ENCODE measurements at regions not wholly inside any gene's neighbourhood (a gene's known extent, or its start where the extent isn't known, plus 50 kb on each side); places are given as distances from the start of the nearest gene placed in this dataset.

GRCh38 chr12:31853977-31854376 is 105.2 kb upstream of the RESF1 start:
- Histone ChIP-seq H3K27ac (no peak overlapping the region), H3K4me3 (no peak overlapping the region), H3K27me3 (replicated peaks) (no peaks in the 10 kb centered on the region), H3K9me3 (replicated peaks) (peaks cover 2% of the 10 kb centered on the region; the same call in 1 of the 2 replicates), H3K36me3 (no peaks in the 10 kb centered on the region), H3K4me1 (replicated peaks) (no peaks in the 10 kb centered on the region)
- no peak for DNase-seq (ENCODE audit: low read depth in 1 of 2, low spot score in 2 of 2)

GRCh38 chr12:31853520-31853919 is 105.7 kb upstream of the RESF1 start:
- Histone ChIP-seq H3K9me3 (replicated peaks) (peaks cover 2% of the 10 kb centered on the region; the same call in 1 of the 2 replicates), H3K27ac (no peak overlapping the region), H3K4me3 (no peak overlapping the region), H3K4me1 (replicated peaks) (no peaks in the 10 kb centered on the region), H3K36me3 (no peaks in the 10 kb centered on the region), H3K27me3 (replicated peaks) (no peaks in the 10 kb centered on the region)
- no peak for DNase-seq (ENCODE audit: low read depth in 1 of 2, low spot score in 2 of 2)

GRCh38 chr12:31850268-31850667 is 108.9 kb upstream of the RESF1 start:
- Histone ChIP-seq H3K36me3 (no peaks in the 10 kb centered on the region), H3K9me3 (replicated peaks) (peaks cover 2% of the 10 kb centered on the region; the same call in 1 of the 2 replicates), H3K4me3 (no peak overlapping the region), H3K27me3 (replicated peaks) (no peaks in the 10 kb centered on the region), H3K27ac (no peak overlapping the region), H3K4me1 (replicated peaks) (no peaks in the 10 kb centered on the region)
- DNase-seq (ENCODE audit: low read depth in 1 of 2, low spot score in 2 of 2) = no peak

GRCh38 chr12:31849090-31849687 is 110.0 kb upstream of the RESF1 start:
- no peaks in the 10 kb centered on the region for H3K4me1 ChIP-seq (replicated peaks)
- no peak for DNase-seq (ENCODE audit: low read depth in 1 of 2, low spot score in 2 of 2)
- no peaks in the 10 kb centered on the region for H3K27me3 ChIP-seq (replicated peaks)
- no peak overlapping the region for H3K4me3 ChIP-seq
- peaks cover 2% of the 10 kb centered on the region; the same call in 1 of the 2 replicates for H3K9me3 ChIP-seq (replicated peaks)
- no peaks in the 10 kb centered on the region for H3K36me3 ChIP-seq
- H3K27ac ChIP-seq = no peak overlapping the region

- Histone ChIP-seq H3K27ac (no peak overlapping the region), H3K9me3 (replicated peaks) (peaks cover 2% of the 10 kb centered on the region; the same call in 1 of the 2 replicates), H3K27me3 (replicated peaks) (no peaks in the 10 kb centered on the region), H3K4me3 (no peak overlapping the region), H3K4me1 (replicated peaks) (no peaks in the 10 kb centered on the region), H3K36me3 (no peaks in the 10 kb centered on the region)
- no peak for DNase-seq (ENCODE audit: low read depth in 1 of 2, low spot score in 2 of 2)
These were observed 112.8 kb upstream of the RESF1 start for GRCh38 chr12:31846405-31846804.

GRCh38 chr12:31845613-31846322 is 113.4 kb upstream of the RESF1 start:
- Histone ChIP-seq H3K4me1 (replicated peaks) (no peaks in the 10 kb centered on the region), H3K27ac (no peak overlapping the region), H3K9me3 (replicated peaks) (peaks cover 2% of the 10 kb centered on the region; the same call in 1 of the 2 replicates)

GRCh38 chr12:31843398-31844095 is 114.7 kb upstream of the AMN1 start:
- no peaks in the 10 kb centered on the region for H3K36me3 ChIP-seq
- H3K27me3 ChIP-seq (replicated peaks) = no peaks in the 10 kb centered on the region
- H3K9me3 ChIP-seq (replicated peaks) = no peaks in the 10 kb centered on the region
- H3K27ac ChIP-seq = no peak overlapping the region
- no peak for DNase-seq (ENCODE audit: low read depth in 1 of 2, low spot score in 2 of 2)
- H3K4me3 ChIP-seq = no peak overlapping the region
- H3K4me1 ChIP-seq (replicated peaks) = no peaks in the 10 kb centered on the region

More at GRCh38 chr12:31845613-31846322, 113.4 kb upstream of the RESF1 start:
- no peak overlapping the region for H3K4me3 ChIP-seq
- no peaks in the 10 kb centered on the region for H3K36me3 ChIP-seq
- no peaks in the 10 kb centered on the region for H3K27me3 ChIP-seq (replicated peaks)
- DNase-seq (ENCODE audit: low read depth in 1 of 2, low spot score in 2 of 2) = no peak

- H3K4me3 ChIP-seq = no peak overlapping the region
These were observed 109.1 kb upstream of the AMN1 start for GRCh38 chr12:31837913-31838312.

GRCh38 chr12:31835276-31835882 is 106.6 kb upstream of the AMN1 start:
- DNase-seq (ENCODE audit: low read depth in 1 of 2, low spot score in 2 of 2) = no peak
- Histone ChIP-seq H3K36me3 (no peaks in the 10 kb centered on the region), H3K27ac (no peak overlapping the region), H3K9me3 (replicated peaks) (no peaks in the 10 kb centered on the region; the same call in 1 of the 2 replicates), H3K4me3 (no peak overlapping the region), H3K4me1 (replicated peaks) (no peaks in the 10 kb centered on the region), H3K27me3 (replicated peaks) (no peaks in the 10 kb centered on the region)

More at GRCh38 chr12:31837913-31838312, 109.1 kb upstream of the AMN1 start:
- no peak for DNase-seq (ENCODE audit: low read depth in 1 of 2, low spot score in 2 of 2)
- H3K27me3 ChIP-seq (replicated peaks) = no peaks in the 10 kb centered on the region
- no peaks in the 10 kb centered on the region for H3K4me1 ChIP-seq (replicated peaks)
- H3K36me3 ChIP-seq = no peaks in the 10 kb centered on the region
- no peaks in the 10 kb centered on the region; the same call in 1 of the 2 replicates for H3K9me3 ChIP-seq (replicated peaks)
- H3K27ac ChIP-seq = no peak overlapping the region

GRCh38 chr12:31834150-31834549 is 105.3 kb upstream of the AMN1 start:
- no peaks in the 10 kb centered on the region for H3K36me3 ChIP-seq
- H3K27ac ChIP-seq = no peak overlapping the region
- H3K4me1 ChIP-seq (replicated peaks) = no peaks in the 10 kb centered on the region
- H3K4me3 ChIP-seq = no peak overlapping the region
- H3K27me3 ChIP-seq (replicated peaks) = no peaks in the 10 kb centered on the region
- no peaks in the 10 kb centered on the region; the same call in 1 of the 2 replicates for H3K9me3 ChIP-seq (replicated peaks)
- DNase-seq (ENCODE audit: low read depth in 1 of 2, low spot score in 2 of 2) = no peak

GRCh38 chr12:31832740-31833729 is 104.2 kb upstream of the AMN1 start:
- H3K27ac ChIP-seq = no peak overlapping the region
- no peaks in the 10 kb centered on the region for H3K27me3 ChIP-seq (replicated peaks)
- H3K9me3 ChIP-seq (replicated peaks) = no peaks in the 10 kb centered on the region; the same call in 1 of the 2 replicates
- no peak for DNase-seq (ENCODE audit: low read depth in 1 of 2, low spot score in 2 of 2)
- no peaks in the 10 kb centered on the region for H3K36me3 ChIP-seq
- no peak overlapping the region for H3K4me3 ChIP-seq
- H3K4me1 ChIP-seq (replicated peaks) = no peaks in the 10 kb centered on the region

GRCh38 chr12:31828071-31828470 is 99.2 kb upstream of the AMN1 start:
- Histone ChIP-seq H3K4me3 (no peak overlapping the region), H3K36me3 (no peaks in the 10 kb centered on the region), H3K9me3 (replicated peaks) (0 out of 2 replicates have a peak, but pooled peaks cover 3% of the 10 kb centered on the region), H3K4me1 (replicated peaks) (no peaks in the 10 kb centered on the region), H3K27me3 (replicated peaks) (no peaks in the 10 kb centered on the region), H3K27ac (no peak overlapping the region)
- DNase-seq (ENCODE audit: low read depth in 1 of 2, low spot score in 2 of 2) = no peak

GRCh38 chr12:31822761-31823160 is 93.9 kb upstream of the AMN1 start:
- H3K9me3 ChIP-seq (replicated peaks) = 0 out of 2 replicates have a peak, but pooled peaks cover 3% of the 10 kb centered on the region
- H3K4me3 ChIP-seq = no peak overlapping the region
- H3K4me1 ChIP-seq (replicated peaks) = no peaks in the 10 kb centered on the region
- no peaks in the 10 kb centered on the region for H3K36me3 ChIP-seq
- no peaks in the 10 kb centered on the region for H3K27me3 ChIP-seq (replicated peaks)
- H3K27ac ChIP-seq = no peak overlapping the region
- no peak for DNase-seq (ENCODE audit: low read depth in 1 of 2, low spot score in 2 of 2)
